Upper lobe of right lung (tissue), 1 donor: ENCODE measurements at regions not wholly inside any gene's neighbourhood (a gene's known extent, or its start where the extent isn't known, plus 50 kb on each side); places are given as distances from the start of the nearest gene placed in this dataset.

Experiments
- ATAC-seq: fragments of 200-7000 bp; cut with Tn5 transposase; one replicate; pipeline ENCODE4 v1.9.1; 2020; ENCODE audit warnings: mild to moderate bottlenecking, moderate library complexity
- DNase-seq: peaks from one replicate; pipeline ENCODE4 v3.0.0-alpha.2; 2020
- H3K27ac ChIP-seq: fragments of 200-600 bp; one replicate; pipeline ENCODE4 v1.8.0; 2022
- H3K27me3 ChIP-seq: fragments of 200-600 bp; one replicate; pipeline ENCODE4 v1.8.0; 2022; ENCODE audit warnings: mild to moderate bottlenecking
- H3K36me3 ChIP-seq: fragments of 200-600 bp; one replicate; pipeline ENCODE4 v1.8.0; 2022
- H3K4me1 ChIP-seq: fragments of 200-600 bp; one replicate; pipeline ENCODE4 v1.8.0; 2022
- H3K4me3 ChIP-seq: fragments of 200-600 bp; one replicate; pipeline ENCODE4 v1.8.0; 2022; ENCODE audit warnings: mild to moderate bottlenecking
- H3K9me3 ChIP-seq: fragments of 200-600 bp; one replicate; pipeline ENCODE4 v1.8.0; 2022
- intact Hi-C: fragments of 100-400 bp; cut with DNase I; formaldehyde crosslinking; loops from one replicate; pipeline ENCODE4 v1.11.0; 2022
- TF ChIP-seq, protein P1 (sequence below): fragments of 200-600 bp; IDR thresholded peaks from one replicate; pipeline ENCODE4 v1.8.0; 2022; ENCODE audit warnings: antibody characterized with exemption
- donor health status: DM: no; HTN: yes; CAD: no; lungs with severe emphysema.

DNA sequence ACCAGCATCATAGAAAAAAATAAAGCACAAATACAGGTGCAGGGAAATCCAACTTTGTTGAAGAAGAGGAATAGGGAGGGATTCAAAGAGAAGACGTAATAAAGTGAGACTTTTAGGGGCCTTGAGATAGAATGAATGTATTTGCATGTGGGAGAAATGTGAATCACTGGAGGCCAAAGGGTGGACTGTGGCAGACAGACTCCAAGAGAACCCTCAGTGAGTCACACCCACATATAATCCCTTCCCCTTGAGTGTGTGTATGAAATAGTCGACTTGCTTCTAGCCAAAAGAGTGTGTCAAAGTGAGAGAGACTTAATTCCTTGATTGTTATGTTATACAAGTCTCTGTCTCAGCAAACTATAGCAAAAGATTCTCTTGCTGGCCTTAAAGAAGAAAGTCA, 101.3 kb upstream of the GHITM start:
- TF ChIP-seq, protein P1, sequence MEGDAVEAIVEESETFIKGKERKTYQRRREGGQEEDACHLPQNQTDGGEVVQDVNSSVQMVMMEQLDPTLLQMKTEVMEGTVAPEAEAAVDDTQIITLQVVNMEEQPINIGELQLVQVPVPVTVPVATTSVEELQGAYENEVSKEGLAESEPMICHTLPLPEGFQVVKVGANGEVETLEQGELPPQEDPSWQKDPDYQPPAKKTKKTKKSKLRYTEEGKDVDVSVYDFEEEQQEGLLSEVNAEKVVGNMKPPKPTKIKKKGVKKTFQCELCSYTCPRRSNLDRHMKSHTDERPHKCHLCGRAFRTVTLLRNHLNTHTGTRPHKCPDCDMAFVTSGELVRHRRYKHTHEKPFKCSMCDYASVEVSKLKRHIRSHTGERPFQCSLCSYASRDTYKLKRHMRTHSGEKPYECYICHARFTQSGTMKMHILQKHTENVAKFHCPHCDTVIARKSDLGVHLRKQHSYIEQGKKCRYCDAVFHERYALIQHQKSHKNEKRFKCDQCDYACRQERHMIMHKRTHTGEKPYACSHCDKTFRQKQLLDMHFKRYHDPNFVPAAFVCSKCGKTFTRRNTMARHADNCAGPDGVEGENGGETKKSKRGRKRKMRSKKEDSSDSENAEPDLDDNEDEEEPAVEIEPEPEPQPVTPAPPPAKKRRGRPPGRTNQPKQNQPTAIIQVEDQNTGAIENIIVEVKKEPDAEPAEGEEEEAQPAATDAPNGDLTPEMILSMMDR: no peak
- Histone ChIP-seq H3K36me3 (no peaks in the 10 kb centered on the region), H3K4me3 (no peak overlapping the region), H3K4me1 (no peaks in the 10 kb centered on the region), H3K27me3 (no peaks in the 10 kb centered on the region), H3K9me3 (no peaks in the 10 kb centered on the region), H3K27ac (no peak overlapping the region)
- DNase-seq (no peak), ATAC-seq (no peak)
- intact Hi-C loops: no loop called here

DNA sequence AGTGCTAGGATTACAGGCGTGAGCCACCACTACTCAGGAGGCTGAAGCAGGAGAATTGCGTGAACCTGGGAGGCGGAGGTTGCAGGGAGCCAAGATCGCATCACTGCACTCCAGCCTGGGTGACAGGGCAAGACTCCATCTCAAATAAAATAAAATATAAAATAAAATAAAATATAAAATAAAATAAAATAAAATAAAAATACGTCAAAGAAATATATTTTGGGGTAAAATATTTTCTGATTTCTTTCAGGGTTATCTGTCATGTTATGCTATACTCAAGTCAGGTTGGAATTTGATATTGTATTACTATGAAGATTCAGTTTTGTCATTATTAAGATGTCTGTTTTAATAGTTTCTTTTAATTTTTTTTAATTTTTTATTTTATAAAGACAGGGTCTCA, 99.4 kb upstream of the GHITM start:
- no peaks in the 10 kb centered on the region for H3K36me3 ChIP-seq
- intact Hi-C loops: no loop called here

DNA sequence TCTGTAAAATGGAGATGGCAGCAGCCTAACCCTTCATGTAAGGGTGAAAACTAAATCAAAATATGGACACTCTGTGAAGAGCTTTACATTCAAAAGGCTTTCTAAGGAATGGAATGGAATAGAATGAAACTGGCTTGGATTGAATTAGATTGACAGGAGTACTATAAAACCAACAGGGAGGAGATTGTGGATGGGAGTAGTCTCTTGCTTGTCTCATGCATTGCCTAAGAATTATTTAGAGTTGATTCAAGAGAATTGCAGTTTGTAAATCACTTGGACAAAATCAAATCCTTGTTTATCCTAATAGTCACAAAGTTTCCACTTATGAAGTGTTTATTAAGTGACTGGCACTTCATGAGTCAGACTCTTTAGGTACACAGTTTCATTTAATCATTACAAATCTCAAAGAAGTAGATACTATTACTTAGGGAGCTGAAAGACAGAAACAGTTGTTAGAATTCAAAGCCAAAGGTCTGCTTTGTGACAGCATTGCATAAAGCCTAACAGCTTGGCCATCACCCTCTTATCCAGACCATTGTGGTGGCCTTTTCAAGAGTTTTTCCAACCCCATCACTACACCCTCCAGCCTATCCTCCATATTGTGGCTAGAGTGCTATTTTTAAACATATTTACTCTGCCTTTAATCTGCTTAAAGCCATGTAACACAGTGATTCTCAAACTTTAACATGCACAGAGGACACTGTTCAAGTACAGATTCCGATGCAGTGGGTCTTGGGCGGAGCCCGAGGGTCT, 91.9 kb upstream of the GHITM start:
- Histone ChIP-seq H3K9me3 (no peaks in the 10 kb centered on the region), H3K27me3 (no peaks in the 10 kb centered on the region), H3K4me3 (no peak overlapping the region), H3K27ac (no peak overlapping the region), H3K36me3 (no peaks in the 10 kb centered on the region), H3K4me1 (no peaks in the 10 kb centered on the region)
- DNase-seq (no peak), ATAC-seq (no peak)
- TF ChIP-seq, protein P1: no peak
- intact Hi-C loops: no loop called here

More for the DNA sequence above, 99.4 kb upstream of the GHITM start:
- DNase-seq (no peak), ATAC-seq (no peak)
- no peaks in the 10 kb centered on the region for H3K27me3 ChIP-seq
- H3K4me1 ChIP-seq: no peaks in the 10 kb centered on the region
- H3K9me3 ChIP-seq: no peaks in the 10 kb centered on the region
- H3K27ac ChIP-seq: no peak overlapping the region
- TF ChIP-seq, protein P1: no peak
- H3K4me3 ChIP-seq: no peak overlapping the region

DNA sequence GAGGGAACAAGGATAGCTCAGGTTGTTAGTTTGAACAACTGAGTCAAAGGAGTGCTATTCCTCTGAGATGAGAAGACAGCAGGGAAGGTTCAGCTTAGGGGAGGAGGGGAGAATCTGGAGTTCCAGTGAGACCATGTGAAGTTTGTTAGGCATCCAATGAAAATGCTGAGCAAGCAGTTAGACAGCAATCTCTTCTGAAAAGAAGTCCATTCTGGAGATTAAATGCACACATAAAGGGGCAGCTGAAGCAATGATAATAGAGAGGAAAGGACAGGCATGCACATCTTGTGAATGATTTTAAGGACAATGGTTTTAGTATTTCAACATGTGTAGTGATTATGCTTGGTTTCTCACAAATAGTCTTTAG, 89.7 kb upstream of the GHITM start:
- ATAC-seq: no peak
- DNase-seq: no peak
- TF ChIP-seq, protein P1: no peak
- intact Hi-C loops: no loop called here
- Histone ChIP-seq H3K27me3 (no peaks in the 10 kb centered on the region), H3K36me3 (no peaks in the 10 kb centered on the region), H3K4me3 (no peak overlapping the region), H3K27ac (no peak overlapping the region), H3K4me1 (no peaks in the 10 kb centered on the region), H3K9me3 (no peaks in the 10 kb centered on the region)

GRCh38 chr10:84053626-84054025, 85.7 kb upstream of the GHITM start:
- Histone ChIP-seq H3K4me1 (no peaks in the 10 kb centered on the region), H3K27ac (no peak overlapping the region), H3K36me3 (no peaks in the 10 kb centered on the region), H3K9me3 (no peaks in the 10 kb centered on the region), H3K27me3 (no peaks in the 10 kb centered on the region), H3K4me3 (no peak overlapping the region)
- TF ChIP-seq, protein P1: no peak
- intact Hi-C loops: no loop called here
- no peak for DNase-seq
- ATAC-seq: no peak

- H3K36me3 ChIP-seq: no peaks in the 10 kb centered on the region
- no peak for DNase-seq
- TF ChIP-seq, protein P1: no peak
- no peak overlapping the region for H3K4me3 ChIP-seq
- ATAC-seq: no peak
- H3K27ac ChIP-seq: no peak overlapping the region
- intact Hi-C loops: no loop called here
- H3K4me1 ChIP-seq: no peaks in the 10 kb centered on the region
- H3K27me3 ChIP-seq: no peaks in the 10 kb centered on the region
- H3K9me3 ChIP-seq: no peaks in the 10 kb centered on the region
Observed at GRCh38 chr10:84054743-84055142, 84.6 kb upstream of the GHITM start.
